HG02885 (cell line): ENCODE measurements at regions not wholly inside any gene's neighbourhood (a gene's known extent, or its start where the extent isn't known, plus 50 kb on each side); places are given as distances from the start of the nearest gene placed in this dataset.

Experiments used
- ATAC-seq: cut with Tn5 transposase; IDR thresholded peaks from one replicate; pipeline ENCODE4 v1.9.1; 2021; ENCODE audit warnings: mild to moderate bottlenecking; ENCODE audit not compliant: unreplicated experiment, poor library complexity

GRCh38 chr6:130666786-130667185 lies 160.4 kb upstream of the SMLR1 start:
- no peak for ATAC-seq

GRCh38 chr6:130670142-130670541 lies 157.1 kb upstream of the SMLR1 start:
- ATAC-seq = no peak

- ATAC-seq = no peak
Observed at GRCh38 chr6:130671119-130671518, 156.1 kb upstream of the SMLR1 start.

- ATAC-seq = no peak
Observed at GRCh38 chr6:130671577-130671976, 155.6 kb upstream of the SMLR1 start.

- no peak for ATAC-seq
Observed at GRCh38 chr6:130672153-130672552, 155.1 kb upstream of the SMLR1 start.

- ATAC-seq = no peak
Observed at GRCh38 chr6:130674604-130675003, 152.6 kb upstream of the SMLR1 start.

GRCh38 chr6:130675072-130675471 lies 152.1 kb upstream of the SMLR1 start:
- ATAC-seq = no peak

GRCh38 chr6:130676077-130676772 lies 151.0 kb upstream of the SMLR1 start:
- ATAC-seq = no peak

- no peak for ATAC-seq
Observed at GRCh38 chr6:130676773-130677144, 150.4 kb upstream of the SMLR1 start.

- no peak for ATAC-seq
Observed at GRCh38 chr6:130677312-130677711, 149.9 kb upstream of the SMLR1 start.

- ATAC-seq = no peak
Observed at GRCh38 chr6:130677766-130678165, 149.4 kb upstream of the SMLR1 start.

- no peak for ATAC-seq
Observed at GRCh38 chr6:130679684-130680083, 147.5 kb upstream of the SMLR1 start.

GRCh38 chr6:130680116-130680515 lies 147.1 kb upstream of the SMLR1 start:
- ATAC-seq = no peak

GRCh38 chr6:130681028-130681427 lies 146.2 kb upstream of the SMLR1 start:
- no peak for ATAC-seq

GRCh38 chr6:130682066-130682465 lies 145.1 kb upstream of the SMLR1 start:
- ATAC-seq = no peak

- ATAC-seq = no peak
Observed at GRCh38 chr6:130683761-130684517, 143.3 kb upstream of the SMLR1 start.

GRCh38 chr6:130692659-130693058 lies 134.5 kb upstream of the SMLR1 start:
- no peak for ATAC-seq

- no peak for ATAC-seq
Observed at GRCh38 chr6:130693944-130694343, 133.3 kb upstream of the SMLR1 start.

- ATAC-seq = no peak
Observed at GRCh38 chr6:130694606-130695005, 132.6 kb upstream of the SMLR1 start.

- ATAC-seq = no peak
Observed at GRCh38 chr6:130696806-130697205, 130.4 kb upstream of the SMLR1 start.

- peak; percentile 47 for ATAC-seq
Observed at GRCh38 chr6:130697271-130697994, 129.8 kb upstream of the SMLR1 start.
